Retinal pigment epithelial cell (primary cell): ENCODE measurements at regions not wholly inside any gene's neighbourhood (a gene's known extent, or its start where the extent isn't known, plus 50 kb on each side); places are given as distances from the start of the nearest gene placed in this dataset.
A peak's percentile ranks its signal among the peaks of the same experiment; 100 is the strongest.

ENCODE experiments used
- DNase-seq: peaks from one replicate; pipeline ENCODE4 v3.0.0-alpha.2; 2010; ENCODE audit warnings: low read depth
- H3K4me3 ChIP-seq: 2 replicates; pipeline ENCODE4 v1.5.1; 2011; ENCODE audit warnings: mild to moderate bottlenecking, low read length, control low read depth, moderate library complexity
- CTCF ChIP-seq: conservative IDR thresholded peaks from 2 replicates; pipeline ENCODE4 v1.5.1; 2011; ENCODE audit warnings: low read depth, low read length, control low read depth, inconsistent platforms

- no peak for TF ChIP-seq CTCF
- no peak overlapping the region for H3K4me3 ChIP-seq
- DNase-seq, result no peak
Observed at GRCh38 chr21:22314963-22315362, 1316.8 kb downstream of the NCAM2 start.

GRCh38 chr21:22319435-22319834 is 1321.2 kb downstream of the NCAM2 start:
- DNase-seq, result no peak
- TF ChIP-seq CTCF, result no peak
- H3K4me3 ChIP-seq, result no peak overlapping the region

GRCh38 chr21:22342889-22343288 is 1344.7 kb downstream of the NCAM2 start:
- TF ChIP-seq CTCF, result no peak
- H3K4me3 ChIP-seq, result no peak overlapping the region
- DNase-seq, result peak; percentile 16

- H3K4me3 ChIP-seq, result no peak overlapping the region
- no peak for DNase-seq
- TF ChIP-seq CTCF, result no peak
Observed at GRCh38 chr21:22343303-22343702, 1345.1 kb downstream of the NCAM2 start.

- no peak overlapping the region for H3K4me3 ChIP-seq
- DNase-seq, result no peak
- TF ChIP-seq CTCF, result no peak
Observed at GRCh38 chr21:22343721-22344120, 1345.5 kb downstream of the NCAM2 start.

GRCh38 chr21:22345624-22346023 is 1347.4 kb downstream of the NCAM2 start:
- no peak overlapping the region for H3K4me3 ChIP-seq
- no peak for DNase-seq
- TF ChIP-seq CTCF, result no peak

- no peak for TF ChIP-seq CTCF
- H3K4me3 ChIP-seq, result no peak overlapping the region
- DNase-seq, result no peak
Observed at GRCh38 chr21:22346576-22346975, 1348.4 kb downstream of the NCAM2 start.
